NCI-H2107 treated with DMSO at 0.1 percent for 48 hours (cell line): ENCODE measurements at regions not wholly inside any gene's neighbourhood (a gene's known extent, or its start where the extent isn't known, plus 50 kb on each side); places are given as distances from the start of the nearest gene placed in this dataset.
"Not testable (repeated sequence)": the region's sequence is repeated elsewhere in the genome, so short reads cannot be mapped to it uniquely, and the experiment has no call there.

Source experiments
- DNase-seq: peaks from one replicate; lab custom pipeline; 2025; ENCODE audit not compliant: unreplicated experiment; lab: John Stamatoyannopoulos, UW

- DNase-seq = no peak
These were observed 2223.9 kb upstream of the ACO1 start for GRCh38 chr9:30160570-30160969.

GRCh38 chr9:30172206-30172605, 2212.2 kb upstream of the ACO1 start:
- no peak for DNase-seq

DNA sequence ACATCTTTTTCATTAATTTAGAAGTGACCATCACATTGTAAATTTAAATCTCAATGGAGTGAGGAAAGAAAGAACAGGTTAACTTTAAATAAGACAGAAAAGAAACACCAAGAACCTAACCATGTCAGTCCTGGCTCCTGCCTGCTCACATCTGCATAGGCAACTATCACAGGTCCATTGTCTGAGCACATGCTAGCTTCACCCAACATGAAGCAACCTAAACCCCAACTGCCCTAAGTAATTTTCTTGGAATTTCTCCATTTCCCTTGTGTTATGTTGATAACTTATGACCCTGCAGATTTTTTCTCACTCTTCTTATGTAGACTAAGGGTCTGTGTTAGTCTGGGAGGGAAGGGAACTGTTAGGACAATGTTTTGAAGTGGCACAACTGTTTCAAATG, 2205.8 kb upstream of the ACO1 start:
- no peak for DNase-seq

DNA sequence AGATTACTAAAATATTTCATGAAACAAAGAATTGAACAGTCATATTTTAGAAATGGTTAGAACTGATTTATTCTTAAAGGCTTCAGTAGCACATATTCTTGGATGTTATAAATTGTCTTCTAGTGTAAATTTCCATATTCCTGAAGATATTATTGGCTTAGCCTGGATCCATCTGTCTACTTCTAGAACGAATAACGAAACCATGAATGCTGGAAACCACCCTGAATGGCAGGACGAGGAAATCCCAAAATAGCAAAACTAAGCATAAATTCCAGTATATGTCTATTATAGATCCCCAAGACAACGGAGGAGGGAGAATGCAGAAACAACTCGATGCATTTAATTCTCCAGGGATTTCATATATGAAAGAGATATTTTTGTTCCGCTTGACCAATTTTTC, 2191.0 kb upstream of the ACO1 start:
- no peak for DNase-seq

DNA sequence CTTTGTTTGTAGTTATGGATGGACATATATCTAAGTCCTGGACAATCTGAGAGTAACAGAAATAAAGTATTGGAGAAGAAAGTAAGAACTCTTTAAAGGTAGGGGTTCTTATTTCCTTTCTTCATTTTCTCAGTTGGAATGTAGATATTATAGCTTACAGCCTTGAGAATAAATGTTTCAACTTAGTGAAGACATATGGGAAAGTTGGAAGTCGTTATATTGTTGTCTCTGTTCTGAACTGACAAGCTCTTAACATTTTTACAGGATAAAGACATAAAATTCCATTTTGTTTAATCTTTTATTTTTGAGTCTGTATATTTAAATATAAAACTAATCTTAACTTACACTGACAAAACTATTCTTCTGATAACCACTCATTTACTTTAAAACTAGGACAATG, 2187.5 kb upstream of the ACO1 start:
- no peak for DNase-seq

DNA sequence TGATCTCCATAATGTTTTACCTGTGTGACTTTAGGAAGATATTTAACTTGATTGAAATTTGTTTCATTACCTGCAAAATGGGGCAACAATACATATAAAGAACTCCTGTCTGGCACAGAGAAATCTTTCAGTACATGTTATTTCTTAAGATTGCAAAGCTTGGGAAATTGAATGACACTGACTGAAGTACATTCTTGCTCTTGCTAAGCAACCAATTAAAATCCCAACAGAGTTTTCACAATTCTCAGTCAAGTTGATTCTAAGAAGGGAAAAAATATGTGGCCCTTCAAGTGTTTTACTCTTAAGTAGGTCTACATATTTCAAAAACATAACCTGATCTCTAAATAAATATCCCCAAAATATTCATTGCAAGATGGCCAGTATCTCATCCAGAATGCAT, 2187.0 kb upstream of the ACO1 start:
- no peak for DNase-seq

- DNase-seq = no peak
These were observed 2186.5 kb upstream of the ACO1 start for GRCh38 chr9:30197954-30198353.

DNA sequence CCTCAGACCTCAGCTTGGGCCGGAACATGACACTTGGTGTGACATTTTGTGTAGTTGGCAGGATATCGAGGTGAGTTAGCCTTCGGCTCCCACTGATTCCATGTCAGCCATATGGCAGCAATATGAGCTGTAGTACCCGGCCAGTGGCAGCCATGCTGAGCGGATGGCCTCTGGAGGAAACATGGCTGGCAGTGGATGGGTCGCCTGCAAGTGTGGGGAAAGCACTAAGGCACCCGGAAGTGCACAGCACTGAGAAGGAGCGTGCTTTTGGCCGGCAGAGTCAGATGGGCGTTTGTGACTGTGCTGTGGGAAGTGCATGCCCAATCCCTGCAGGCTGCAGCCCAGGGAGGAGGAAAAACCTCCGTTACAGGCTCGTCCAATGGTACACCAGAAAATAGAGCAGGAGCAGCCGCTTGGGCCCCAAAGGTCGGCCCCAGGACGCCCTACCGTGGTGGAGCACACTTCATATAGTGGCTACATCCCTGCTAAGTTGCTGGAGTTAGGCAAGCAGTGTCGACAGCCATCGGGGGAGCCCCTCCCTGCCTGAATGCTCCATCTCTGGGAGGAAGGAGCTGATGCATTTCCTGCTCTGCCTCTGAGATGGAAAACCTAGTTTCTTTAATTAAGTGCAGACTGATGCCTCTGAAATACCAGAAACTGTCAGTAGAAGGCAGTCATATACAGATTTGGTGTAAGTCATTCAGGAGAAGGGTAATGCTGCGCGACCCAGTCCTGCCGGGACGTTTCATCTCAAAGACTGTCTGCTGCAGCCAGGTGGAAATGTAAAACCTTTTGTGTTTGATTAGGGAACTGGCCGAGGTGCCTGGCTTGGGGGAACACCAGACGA, 2185.8 kb upstream of the ACO1 start:
- DNase-seq = no peak

GRCh38 chr9:30201024-30201423, 2183.4 kb upstream of the ACO1 start:
- DNase-seq = no peak

GRCh38 chr9:30235068-30235467, 2149.4 kb upstream of the ACO1 start:
- DNase-seq = no peak

GRCh38 chr9:30235564-30235963, 2148.9 kb upstream of the ACO1 start:
- no peak for DNase-seq

- no peak for DNase-seq
These were observed 2144.6 kb upstream of the ACO1 start for GRCh38 chr9:30239878-30240277.

DNA sequence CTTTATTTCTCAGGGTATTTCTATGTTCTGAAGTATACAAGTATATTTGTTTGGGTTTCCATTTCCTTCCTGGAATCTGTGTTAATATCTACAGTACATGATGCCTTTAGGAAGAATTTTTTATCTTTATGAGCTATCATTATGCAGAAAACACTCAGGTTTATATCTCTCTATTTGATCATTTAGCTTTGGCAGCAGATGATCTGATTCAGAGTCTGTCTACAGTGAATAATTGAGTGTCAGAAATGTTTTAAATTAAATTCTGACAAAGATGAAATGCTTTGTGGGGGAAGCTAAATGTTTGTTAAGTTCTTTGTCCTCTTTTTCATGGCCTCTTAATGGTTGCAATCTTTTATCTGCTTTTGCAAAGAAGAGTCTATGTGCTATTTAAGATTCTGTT, 2141.0 kb upstream of the ACO1 start:
- DNase-seq = no peak

DNA sequence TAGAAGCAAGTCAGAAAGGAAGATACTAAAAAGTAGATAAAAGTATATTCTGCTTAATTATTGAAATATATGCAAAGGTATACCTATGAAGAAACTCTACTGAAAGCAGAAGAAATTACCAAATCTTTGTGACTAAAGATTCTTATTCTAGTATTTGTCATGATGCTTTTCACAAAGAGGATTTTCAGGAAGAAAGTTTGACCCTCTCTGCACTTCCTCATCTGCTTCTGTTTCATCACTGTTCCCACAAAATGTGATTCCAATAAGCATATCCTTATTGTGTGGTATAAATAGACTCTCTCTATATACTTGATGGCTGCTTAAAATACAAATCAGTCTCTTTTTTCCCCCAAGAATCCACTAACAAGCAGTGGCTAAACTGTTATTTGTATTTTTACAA, 2139.6 kb upstream of the ACO1 start:
- no peak for DNase-seq

DNA sequence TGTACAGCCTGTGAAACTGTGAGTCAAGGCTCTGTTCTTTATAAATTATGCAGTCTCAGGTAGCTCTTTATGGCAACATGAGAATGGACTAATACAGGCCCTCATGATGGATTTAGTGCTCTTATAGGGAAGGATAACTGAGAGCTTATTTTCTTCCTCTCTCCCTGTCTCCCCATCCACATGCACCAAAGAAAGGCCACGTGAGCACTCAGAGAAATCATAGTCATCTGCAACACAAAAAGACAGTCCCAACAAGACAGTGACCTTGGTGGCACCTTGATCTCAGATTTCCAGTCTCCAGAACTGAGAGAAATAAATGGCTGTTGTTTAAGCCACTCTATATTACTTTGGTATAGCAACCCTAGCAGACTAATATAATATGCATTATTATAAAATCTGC, 2133.6 kb upstream of the ACO1 start:
- DNase-seq = no peak

DNA sequence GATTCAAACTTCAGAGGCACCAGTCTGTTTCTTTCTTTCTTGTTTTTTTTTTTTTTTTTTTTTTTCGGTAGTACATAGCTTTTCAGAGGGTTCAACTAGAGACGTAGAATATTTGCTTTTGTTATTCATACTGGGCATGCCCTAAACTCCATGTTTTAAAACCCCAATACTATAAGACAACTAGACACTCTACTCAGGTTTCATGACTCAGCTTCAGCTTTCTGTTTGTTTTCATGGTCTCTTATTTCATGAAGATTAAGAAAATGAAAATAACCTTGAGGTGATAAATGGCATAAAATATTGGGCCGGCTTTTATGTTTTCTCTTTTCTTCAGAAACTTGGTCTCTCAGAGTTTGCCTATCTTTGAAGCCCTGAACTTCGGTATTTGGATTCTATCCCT, 2126.3 kb upstream of the ACO1 start:
- DNase-seq = no peak

- no peak for DNase-seq
These were observed 2104.1 kb upstream of the ACO1 start for GRCh38 chr9:30280229-30280900.

GRCh38 chr9:30289435-30289834, 2095.0 kb upstream of the ACO1 start:
- DNase-seq = no peak

DNA sequence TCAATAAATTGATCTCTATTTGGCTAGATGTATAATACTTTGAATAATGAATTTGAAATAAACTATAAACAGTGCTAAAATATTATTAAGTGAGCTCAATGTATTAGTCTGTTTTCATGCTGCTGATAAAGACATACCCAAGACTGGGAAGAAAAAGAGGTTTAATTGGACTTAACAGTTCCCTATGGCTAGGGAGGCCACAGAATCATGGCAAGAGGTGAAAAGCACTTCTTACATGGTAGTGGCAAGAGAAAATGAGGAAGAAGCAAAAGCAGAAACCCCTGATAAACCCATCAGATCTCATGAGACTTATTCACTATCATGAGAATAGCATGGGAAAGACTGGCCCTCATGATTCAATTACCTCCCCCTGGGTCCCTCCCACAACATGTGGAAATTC, 2092.4 kb upstream of the ACO1 start:
- not testable (repeated sequence) for DNase-seq

DNA sequence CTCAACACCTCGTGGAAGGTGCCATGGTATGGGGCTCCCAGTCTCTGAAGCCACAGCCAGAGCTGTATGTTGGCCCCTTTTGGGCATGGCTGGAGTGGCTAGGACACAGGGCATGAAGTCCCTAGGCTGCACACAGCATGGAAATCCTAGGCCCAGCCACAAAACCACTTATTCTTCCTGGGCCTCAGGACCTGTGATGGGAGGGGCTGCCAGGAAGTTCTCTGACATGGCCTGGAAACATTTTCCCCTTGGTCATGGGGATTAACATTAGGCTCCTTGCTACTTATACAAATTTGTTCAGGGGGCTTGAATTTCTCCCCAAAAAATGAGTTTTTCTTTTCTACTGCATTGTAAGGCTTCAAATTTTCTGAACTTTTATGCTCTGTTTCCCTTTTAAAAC, 2091.2 kb upstream of the ACO1 start:
- DNase-seq = no peak

DNA sequence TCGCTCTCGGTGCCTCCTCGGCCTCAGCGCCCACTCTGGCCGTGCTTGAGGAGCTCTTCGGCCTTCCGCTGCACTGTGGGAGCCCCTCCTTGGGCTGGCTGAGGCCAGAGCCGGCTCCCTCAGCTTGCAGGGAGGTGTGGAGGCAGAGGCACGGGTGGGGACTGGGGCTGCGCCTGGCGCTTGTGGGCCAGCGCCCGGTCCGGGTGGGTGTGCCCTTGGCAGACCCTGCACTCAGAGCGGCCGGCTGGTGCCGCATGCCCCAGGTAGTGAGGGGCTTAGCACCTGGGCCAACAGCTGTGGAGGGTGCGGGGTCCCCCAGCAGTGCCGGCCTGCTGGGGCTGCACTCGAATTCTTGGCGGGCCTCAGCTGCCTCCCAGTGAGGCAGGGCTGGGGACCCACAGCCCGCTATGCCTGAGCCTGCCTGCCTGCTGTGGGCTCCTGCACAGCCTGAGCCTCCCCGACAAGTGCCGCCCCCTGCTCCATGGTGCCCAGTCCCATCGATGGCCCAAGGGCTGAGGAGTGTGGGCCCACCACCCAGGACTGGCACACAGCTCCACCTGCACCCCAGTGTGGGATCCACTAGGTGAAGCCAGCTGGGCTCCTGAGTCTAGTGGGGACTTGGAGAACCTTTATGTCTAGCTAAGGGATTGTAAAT, 2085.2 kb upstream of the ACO1 start:
- no peak for DNase-seq

DNA sequence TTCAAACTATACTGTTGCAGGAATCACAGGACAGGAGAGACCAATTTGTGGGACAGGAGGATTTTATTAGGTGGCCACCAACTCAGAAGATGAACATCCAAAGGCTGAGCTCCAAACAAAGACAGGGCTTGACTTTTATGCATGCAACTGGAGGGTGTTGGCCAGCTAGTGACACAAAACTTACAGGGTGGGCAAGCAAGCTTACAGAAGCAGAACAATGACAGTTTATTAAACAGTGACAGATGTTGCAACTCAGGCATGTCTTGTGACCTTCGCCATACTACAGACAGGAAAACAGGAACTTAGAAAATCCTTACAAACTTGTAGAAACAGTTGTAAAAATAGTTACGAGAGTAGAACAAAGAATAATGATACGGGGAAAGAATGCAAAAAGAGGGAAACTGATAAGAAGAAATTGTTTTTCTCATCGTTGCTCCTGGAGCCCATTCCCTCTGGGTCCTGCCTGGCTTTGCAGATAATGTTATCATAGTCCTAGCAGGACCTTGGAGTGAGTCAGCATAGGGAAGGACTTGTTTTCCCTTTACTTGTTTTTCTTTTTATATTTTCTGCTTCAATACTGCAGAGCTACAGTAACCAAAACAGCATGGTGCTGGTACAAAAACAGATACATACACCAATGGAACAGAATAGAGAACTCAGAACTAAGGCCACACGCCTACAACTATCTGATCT, 2083.0 kb upstream of the ACO1 start:
- no peak for DNase-seq
